RKO (cell line): ENCODE measurements at regions not wholly inside any gene's neighbourhood (a gene's known extent, or its start where the extent isn't known, plus 50 kb on each side); places are given as distances from the start of the nearest gene placed in this dataset.

ENCODE experiments used
- DNase-seq: peaks from one replicate; pipeline ENCODE4 v3.0.0-alpha.2; 2016; ENCODE audit warnings: low spot score

DNA sequence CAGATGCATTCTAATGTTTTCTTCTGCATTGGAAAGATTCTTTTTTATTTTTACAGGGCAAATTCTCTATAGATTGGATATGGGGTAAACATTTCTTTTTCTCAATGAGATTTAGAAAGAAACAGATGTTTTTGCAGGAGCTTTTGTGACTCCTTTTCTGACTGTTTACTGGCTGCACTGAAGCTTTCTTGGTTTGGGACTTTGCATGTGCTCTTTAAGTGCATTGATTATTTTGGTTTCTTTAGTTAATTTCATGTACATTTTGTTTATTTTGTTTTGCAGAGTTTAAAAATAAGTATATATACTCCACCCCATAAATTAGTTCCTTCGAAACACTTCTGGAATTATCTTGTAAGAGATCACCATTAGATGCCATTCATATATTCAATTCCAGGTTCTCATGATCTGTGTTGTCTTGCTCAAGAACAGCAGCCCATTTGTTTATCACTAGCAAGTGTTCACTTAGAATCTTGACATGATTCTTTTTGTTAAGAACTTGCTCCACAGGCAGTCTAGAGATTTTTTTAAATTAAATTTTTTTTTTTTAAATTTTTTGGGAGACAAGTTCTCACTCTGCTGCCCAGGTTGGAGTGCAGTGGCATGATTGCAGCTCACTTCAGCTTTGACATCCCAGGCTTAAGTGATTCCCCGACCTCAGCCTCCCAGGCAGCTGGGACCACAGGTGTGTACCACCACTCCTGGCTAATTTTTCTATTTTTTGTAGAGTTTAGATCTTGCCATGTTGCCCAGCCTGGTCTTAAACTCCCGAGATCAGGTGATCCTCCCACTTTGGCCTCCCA is 233.7 kb downstream of the MYCN start:
- DNase-seq, result no peak

DNA sequence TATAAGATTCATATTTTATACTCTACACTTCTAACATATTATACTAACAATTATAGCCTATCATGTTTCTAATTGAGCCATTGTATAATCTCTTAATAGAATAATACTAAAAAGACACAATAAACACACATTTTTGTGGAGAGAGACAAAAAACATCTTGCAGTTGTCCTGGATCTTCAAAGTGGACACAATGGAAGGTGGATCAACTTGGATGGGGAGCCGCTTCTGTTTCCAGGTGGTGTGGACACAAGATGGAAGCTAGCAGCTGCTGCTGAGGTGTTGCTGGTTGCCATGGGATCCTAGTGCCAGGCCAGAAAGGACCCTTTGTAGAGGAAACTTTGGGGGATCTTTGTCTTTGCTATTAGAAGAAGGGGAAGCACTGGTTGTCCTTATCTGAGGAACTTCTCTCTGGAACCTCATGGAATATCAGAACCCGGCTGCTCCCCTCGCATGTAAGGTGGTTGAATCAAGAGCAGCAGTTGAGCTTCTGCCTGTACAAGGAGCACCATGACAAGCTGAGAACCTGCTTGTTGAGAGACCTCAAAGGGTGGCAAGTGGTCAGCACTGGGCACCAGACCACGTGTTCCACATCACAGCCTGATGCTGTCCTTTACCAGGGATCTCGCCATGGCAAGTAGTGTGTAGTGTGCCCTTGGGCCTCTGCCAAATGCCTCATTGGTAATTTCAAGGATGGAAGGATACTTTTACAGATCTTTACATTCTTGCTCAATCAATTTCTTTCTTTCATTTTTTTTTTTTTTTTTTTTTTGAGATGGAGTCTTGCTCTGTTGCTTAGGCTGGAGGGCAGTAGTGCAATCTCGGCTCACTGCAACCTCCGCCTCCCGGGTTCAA is 232.2 kb downstream of the MYCN start:
- no peak for DNase-seq

DNA sequence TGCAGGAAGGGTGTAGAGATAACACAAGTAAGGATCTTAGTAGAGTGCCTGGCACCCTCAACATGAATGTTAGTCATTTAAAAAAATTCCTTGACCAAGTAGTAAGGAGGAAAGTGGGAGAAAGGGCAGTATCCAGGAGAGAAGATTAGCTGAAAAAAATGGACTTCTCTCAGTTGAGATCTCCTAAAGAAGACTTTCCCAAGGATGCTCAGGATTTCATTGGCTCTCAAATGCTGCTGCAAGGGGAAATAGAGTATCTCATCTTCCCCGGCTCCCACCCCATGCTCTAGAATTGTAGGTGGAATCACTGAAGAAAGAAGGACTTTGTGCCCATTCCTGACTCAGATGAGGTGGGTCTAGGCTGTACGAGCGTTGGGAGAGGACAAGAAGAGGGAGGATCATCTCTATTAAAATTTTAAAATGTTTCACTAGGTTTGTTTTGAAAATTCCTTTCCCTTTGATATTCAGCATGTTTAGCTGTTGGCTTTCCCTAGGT is 231.1 kb downstream of the MYCN start:
- no peak for DNase-seq

DNA sequence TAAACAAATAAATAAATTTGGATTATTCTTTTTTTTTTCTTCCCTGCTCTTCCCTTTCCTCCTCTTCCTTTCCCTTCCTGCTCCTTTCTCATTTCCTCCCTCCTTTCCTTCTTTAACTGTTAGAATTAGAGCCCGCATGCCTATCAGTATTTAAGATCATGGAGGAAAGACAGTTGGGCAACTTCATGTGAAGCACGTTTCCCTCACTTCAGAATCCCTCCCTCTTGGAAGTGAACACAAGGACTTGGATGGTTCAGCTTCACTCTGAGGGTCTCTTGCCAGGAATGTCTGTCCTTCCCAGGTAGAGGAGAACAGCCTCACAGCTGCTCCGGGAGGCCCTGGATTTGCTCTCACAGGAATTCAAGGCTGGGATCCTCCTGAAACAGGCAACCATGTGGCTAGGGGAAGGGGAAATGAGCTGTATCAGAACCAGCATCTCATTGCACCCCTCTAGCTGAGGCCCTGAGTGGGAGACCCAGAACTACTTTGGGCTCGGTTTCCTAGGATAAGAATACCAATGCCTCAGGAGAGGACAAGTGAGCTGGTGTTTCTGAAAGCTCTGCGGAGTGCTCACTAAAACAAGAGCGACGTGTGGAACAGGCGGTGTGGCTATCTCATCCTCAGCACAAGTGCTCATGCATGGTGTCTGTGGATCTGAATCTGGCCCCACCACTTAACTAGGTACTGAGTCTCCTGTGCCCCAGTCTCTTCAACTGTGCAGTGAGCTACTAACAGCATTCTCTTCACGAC is 230.5 kb downstream of the MYCN start:
- DNase-seq, result no peak

DNA sequence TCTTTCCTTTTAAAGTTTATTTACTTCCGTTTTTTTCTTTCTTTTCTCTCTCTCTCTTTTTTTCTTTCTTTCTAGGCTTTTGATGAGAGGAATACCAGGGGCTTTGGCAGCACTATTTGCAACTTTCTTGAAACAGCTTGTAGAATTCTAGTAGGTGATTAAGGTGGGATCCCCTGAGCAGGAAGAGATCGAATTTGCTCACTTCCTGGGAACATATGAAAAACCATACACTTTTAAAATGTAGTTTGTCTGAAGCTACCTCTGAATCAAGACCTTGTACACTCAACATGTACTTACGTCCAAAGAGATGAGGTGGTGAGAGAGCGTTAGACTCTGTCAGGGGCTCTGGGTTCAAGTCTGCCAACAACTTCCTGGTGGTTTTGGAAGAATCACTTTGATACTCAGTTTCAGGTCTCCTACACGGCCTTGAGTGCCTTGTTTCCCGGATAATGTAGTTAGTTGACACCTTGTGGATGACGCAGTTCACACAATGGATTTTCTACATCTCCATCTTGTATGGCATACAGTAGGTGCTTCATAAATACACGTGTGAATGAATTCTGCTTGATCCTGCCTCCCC is 229.1 kb downstream of the MYCN start:
- no peak for DNase-seq

DNA sequence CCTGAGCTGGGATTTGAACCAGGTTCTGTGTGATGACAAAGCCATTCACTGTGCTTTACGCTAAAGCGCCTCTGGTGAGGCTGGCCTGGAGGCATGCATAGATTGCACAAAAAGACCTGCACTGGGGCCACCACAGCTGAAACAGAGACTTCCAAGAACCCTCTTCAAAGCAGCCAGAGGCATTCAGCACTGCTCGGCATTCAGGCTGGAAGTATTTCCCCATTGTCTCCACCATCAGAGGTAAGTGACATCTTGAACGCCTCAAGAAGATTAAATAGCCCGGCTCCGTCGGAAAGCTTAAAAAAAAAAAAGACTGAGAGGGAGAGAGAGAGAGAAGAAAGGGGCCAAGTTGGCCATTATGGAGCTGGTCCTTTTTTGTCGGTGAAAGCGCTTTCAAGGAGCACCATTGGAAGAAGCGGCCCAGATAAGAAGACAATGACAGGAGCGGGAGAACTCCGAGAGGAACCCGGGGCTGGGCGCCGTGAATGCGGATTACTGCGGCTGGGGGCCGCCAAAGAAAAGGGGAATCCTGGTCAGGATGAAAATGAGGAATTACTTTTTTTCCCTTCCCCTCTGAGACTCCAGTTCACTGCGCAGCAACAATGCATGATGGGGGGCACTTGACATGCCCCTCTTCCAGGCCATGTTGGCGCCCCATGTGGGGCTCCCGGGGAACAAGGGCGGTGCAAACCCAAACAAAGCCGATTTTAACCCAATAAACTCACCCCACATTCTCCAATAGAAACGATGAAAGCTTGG is 228.3 kb downstream of the MYCN start:
- no peak for DNase-seq

DNA sequence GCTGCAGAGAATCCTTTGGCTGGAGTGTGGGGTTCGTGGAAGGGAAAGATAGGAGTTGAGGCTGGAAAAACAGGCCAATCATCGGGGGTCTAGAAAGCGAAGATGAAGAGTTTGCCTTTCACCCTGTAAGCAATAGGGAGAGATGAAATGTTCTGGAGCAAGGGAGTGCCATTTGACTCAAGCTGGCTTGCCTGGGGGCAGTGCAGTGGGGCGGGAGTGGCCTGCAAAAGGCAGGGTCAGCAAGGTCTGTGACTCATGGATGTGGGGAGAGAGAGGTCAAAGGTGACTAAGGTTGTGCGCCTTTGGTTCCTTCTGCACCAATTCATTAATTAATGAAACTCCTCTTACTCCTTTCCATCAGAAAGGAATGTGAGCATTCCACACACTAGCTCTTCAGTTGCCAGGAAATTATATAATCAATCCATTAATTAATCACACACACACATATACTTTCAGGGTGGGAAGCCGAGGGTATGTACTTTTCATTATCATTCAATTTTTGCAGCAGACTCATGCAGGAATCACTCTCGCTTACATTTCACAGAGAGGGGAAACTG is 227.6 kb downstream of the MYCN start:
- DNase-seq, result no peak

DNA sequence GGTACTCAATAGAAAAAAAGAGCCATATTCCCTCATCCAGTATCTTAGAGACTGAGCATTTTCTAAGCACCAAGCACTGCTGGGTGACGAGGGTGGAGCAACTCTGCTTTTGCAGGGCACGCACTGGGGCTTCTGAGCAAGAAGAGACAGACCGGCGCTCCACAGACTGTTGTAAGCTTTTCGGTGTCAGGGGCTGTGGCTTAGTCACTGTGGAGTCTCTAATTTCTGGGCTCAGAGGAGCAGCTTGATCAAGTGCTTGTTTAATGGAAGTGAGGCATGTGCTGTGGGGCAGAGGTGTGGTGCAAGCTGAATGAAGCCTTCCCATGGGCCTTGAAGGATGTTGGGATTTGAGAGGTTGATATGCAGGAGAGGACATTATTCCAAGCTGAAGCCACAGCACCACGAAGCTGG is 227.1 kb downstream of the MYCN start:
- DNase-seq, result no peak

DNA sequence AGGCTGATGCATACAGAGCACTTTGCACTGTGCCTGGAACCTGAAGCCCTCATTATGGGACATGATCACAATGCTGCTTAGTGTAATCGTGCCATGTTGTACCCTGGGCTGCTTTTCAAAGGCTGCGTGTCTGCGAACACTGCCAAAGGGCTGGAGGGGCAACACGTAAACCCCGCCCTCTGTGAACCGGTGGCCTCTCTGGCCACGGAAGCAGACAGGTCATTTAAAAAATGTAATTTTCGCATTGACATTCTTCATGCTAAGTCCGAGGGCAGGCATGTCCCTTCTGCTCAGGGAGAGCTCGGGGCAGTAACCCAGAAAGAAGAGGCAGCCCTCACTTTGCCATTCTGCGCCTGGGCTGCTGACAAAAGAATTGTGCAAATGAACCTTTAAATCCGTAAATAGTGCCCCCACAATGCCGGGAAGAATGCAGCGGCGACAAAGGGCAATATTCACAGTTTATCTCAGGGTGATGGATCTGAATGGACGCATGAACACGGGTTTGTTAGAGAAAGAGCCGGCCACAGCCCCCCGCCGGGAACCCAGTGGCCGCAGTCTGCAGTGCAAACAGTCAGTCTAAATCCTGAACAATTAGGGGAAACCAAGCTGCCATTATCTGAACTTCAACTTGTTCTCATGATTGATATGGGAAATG is 226.1 kb downstream of the MYCN start:
- DNase-seq, result no peak

DNA sequence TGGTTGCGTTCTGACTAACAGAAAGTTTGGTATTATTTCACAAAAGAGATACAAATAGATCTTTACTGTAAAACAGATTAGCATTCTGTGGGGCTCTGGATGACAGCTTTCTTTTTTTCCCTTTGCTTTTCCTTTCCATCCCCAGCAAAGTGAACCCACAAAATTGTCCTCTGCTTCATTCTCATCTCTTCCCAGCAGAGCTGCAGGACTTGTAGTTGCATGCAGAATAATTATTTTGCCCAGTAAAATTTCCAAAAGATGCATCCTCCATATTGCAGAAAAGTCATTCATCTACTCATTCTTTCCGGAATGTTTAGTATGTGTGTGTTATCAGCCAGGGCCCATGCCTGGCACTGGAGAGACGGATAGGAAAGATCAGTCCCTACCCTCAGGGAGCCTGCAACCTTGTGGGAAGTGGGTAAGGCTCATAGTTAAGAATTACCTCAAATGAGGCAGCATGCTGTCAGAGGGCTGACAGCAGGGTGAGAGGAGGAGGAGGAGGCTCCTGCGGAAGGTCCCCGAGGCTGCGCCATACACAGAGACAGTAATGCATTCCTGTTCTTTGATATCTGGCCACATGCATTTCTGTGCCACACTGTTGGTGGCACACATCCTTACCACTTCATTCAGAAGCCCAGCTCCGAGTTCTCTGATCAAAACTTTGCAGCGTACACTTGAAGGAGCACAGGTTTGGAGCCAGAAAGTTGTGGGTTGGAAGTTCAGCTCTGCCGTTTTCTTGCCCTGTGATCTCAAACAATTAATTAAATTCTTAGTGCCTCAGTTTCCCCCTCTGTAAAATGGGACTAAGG is 225.4 kb downstream of the MYCN start:
- DNase-seq, result no peak

DNA sequence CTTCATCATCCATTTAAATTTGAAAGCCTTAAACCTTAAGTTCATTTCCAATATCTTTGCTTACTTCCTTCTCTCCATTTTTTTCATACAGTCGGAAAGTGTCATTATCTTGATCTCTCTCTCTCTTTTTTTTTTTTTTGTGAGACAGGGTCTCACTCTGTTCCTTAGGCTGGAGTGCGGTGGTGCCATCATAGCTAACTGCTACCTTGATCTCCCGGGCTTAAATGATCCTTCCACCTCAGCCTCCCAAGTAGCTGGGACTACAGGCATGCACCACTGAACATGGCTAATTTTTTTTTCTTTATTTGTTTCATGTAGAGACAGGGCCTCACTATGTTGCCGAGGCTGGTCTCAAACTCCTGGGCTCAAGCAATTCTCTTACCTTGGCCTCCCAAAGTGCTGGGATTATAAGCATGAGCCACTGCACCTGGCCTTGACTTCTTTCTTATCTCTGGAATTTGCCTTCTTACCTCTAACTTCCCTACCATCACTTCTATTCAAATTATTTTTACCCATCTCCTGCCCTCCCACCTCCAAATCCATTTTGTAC is 222.2 kb downstream of the MYCN start:
- DNase-seq, result no peak

DNA sequence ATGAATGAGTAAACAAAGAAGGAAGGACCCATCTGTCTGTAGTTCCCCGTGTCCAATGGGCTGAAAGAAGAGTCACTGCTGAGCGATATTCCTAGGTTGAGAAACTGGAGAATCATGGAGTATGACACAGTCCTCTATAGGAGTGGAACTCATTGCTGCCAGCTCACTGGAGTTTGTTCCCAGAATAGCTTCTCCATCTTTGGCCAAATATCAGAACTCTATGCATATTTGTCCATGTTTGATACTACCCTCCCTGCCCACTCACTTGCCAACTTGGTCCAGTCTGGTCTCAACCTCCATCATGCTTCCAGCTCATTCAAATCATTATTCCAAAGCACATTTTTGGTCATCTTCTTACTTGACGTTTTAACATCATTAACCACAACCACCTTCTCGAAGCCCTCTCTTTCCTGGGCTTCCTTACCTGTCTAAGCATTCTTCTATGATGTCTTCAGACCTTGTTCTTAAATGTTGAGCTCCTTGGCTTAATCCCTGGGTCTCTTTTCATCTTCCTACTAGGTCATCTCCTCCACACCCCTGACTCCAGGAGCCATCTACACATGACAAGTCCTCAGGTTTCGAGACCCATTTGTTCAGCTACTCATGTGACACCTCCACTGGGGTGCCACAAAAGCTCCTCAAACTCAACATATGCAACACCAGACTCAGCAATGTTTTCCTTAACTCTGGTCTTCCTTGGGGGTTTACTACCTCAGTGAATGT is 221.6 kb downstream of the MYCN start:
- DNase-seq, result no peak

DNA sequence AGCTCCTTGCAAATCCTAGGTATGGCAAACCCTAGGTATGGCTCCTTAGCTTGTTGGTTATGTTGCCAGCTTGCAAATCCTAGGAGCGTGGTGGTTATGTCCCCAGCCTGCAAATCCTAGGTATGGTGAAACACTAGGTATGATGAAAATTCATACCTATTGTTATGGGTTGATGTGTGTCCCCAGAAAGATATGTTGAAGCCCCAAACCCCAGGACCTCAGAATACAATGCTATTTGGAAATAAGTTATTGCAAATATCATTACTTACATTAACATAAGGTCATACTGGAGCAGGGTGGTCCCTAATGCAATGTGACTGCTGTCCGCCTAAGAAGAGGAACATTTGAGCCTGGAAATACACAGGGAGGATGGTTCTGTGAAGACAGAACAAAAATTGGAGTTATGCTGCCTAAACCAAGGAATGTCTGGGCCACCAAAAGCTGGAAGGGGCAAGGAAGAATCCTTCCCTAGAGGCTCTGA is 220.8 kb downstream of the MYCN start:
- no peak for DNase-seq

DNA sequence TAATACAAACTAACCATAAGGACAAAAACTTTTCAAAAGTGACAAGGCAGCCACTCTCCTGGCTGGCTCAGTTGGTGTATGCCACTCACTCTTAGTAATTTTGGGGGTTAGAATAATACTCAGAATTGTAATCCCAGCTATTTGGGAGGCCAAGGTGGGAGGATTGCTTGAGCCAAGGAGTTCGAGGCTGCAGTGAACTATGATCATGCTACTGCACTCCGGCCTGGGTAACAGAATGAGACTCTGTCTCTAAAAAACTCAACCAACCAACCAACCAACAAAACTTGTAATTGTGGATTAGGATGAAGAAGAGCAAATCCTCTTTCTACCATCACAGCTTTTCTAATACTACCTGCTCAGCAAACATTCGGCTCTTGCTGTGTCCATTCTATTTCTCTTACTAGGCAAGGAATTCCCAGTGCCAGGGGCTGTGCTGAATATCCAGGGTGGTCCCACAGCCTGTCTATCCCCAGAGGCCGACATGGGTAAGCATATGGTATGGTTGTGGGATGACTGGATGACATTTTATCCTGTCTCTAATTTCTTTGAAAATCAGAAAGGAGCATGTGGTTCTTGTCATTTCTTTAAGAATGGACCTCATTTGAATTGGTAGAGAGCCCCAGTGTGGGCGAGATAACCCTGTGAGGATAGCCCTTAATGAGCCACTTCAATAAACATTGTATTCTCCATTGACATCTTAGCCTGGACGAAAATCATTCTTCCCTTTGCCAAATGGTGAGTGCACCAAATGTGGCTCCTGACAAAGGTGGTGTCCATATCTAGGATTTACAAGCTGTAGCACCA is 220.1 kb downstream of the MYCN start:
- DNase-seq, result no peak

DNA sequence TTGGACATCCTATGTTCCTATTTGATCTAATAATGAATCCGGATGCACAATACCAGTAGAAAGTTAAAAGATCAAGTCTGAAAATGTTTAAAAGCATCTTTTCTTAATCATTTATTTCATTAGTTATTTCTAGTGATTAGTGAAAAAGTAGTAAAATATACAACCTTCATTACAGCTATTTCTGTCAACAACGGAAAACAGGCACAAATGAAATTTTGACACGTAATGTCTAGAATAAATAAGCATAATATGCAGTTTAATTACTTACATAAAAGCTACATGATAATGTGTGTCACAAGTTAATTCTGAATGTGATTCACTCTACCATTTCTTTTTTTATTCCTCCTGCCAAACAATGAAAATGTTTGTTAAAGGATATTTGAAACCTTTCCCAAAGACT is 216.1 kb downstream of the MYCN start:
- DNase-seq, result no peak

DNA sequence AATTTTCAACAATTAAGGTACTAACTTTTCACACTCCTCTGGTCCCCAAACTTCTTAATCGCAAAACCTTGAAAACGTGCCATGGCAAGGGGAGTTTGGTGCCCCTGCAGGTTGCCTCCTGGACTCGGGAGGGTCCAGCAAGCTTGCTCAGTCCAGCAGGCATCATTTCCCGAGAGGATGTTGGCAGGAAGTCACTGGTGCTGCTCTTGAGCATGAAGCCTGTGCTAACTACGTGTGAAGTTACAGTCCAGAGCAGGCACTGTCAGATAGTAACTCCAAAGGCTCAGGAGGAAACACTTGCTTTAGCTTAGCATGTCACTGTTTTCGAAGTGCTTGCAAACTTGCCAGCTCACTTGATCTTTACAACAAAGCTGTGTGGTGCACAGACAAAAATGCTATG is 215.4 kb downstream of the MYCN start:
- no peak for DNase-seq

DNA sequence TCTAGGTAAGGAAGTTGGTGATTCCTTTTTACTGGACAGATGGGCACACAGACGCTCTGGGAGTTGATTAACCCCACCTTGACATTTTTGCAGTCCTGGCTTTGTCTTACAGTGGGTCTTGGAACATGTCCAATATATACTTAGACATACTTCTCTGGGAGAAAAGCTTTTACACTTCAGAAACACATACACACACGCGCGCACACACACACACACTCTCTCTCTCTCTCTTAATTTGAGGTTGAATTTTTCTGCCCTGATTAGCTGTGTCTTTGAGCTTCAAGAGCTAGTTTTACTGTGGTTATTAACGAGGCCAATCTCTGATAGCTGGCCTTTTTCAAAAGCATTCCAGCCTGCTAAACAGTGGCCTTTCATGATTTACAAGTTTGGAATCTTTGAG is 215.0 kb downstream of the MYCN start:
- DNase-seq, result no peak
